DND-41 (cell line): ENCODE measurements at regions not wholly inside any gene's neighbourhood (a gene's known extent, or its start where the extent isn't known, plus 50 kb on each side); places are given as distances from the start of the nearest gene placed in this dataset.

Experiments used
- ATAC-seq: fragments of 200-7000 bp; cut with Tn5 transposase; 3 replicates; pipeline ENCODE4 v1.9.1; 2021; ENCODE audit warnings: low read depth; ENCODE audit not compliant: insufficient read depth
- DNase-seq: peaks from one replicate; pipeline ENCODE4 v3.0.0-alpha.2; 2020
- H2AFZ ChIP-seq: 2 replicates; pipeline ENCODE4 v1.6.0; 2012; ENCODE audit warnings: low read depth, low read length
- H3K27ac ChIP-seq: 2 replicates; pipeline ENCODE4 v1.5.1; 2012; ENCODE audit warnings: low read length, inconsistent platforms
- H3K27me3 ChIP-seq: fragments of 200-600 bp; sonication (generic); 2 replicates; pipeline ENCODE4 v1.6.0; 2012; ENCODE audit warnings: low read length, mild to moderate bottlenecking, inconsistent platforms; ENCODE audit not compliant: insufficient read depth, poor library complexity
- H3K36me3 ChIP-seq: 2 replicates; pipeline ENCODE4 v1.5.1; 2012; ENCODE audit warnings: low read length, inconsistent platforms; ENCODE audit not compliant: insufficient read depth
- H3K4me1 ChIP-seq: 2 replicates; pipeline ENCODE4 v1.5.1; 2012; ENCODE audit warnings: mild to moderate bottlenecking, low read length; ENCODE audit not compliant: insufficient read depth
- H3K4me2 ChIP-seq: 2 replicates; pipeline ENCODE4 v1.6.0; 2012; ENCODE audit warnings: mild to moderate bottlenecking, moderate library complexity, low read length, inconsistent platforms; ENCODE audit not compliant: insufficient read depth
- H3K4me3 ChIP-seq, 2 experiments: fragments of 200-600 bp in 1 of 2; shearing (Covaris generic) in 1 of 2; 2 replicates each; pipeline ENCODE4 v1.5.1; 2012 to 2016; ENCODE audit warnings: inconsistent platforms in 2 of 2, low read length in 2 of 2, mild to moderate bottlenecking in 2 of 2, low read depth in 1 of 2, moderate library complexity in 1 of 2
- H3K79me2 ChIP-seq: 2 replicates; pipeline ENCODE4 v1.6.0; 2012; ENCODE audit warnings: low read length, inconsistent platforms; ENCODE audit not compliant: insufficient read depth
- H3K9ac ChIP-seq: 2 replicates; pipeline ENCODE4 v1.6.0; 2012; ENCODE audit warnings: low read depth, mild to moderate bottlenecking, inconsistent platforms, low read length, moderate library complexity
- H3K9me3 ChIP-seq: 2 replicates; pipeline ENCODE4 v1.5.1; 2012; ENCODE audit warnings: low read length, moderate library complexity, mild to moderate bottlenecking, inconsistent platforms; ENCODE audit not compliant: insufficient read depth, severe bottlenecking
- H4K20me1 ChIP-seq: 2 replicates; pipeline ENCODE4 v1.6.0; 2012; ENCODE audit warnings: low read length; ENCODE audit not compliant: insufficient read depth
- EZH2 ChIP-seq: IDR thresholded peaks from 3 replicates; pipeline ENCODE4 v1.6.1; 2012; ENCODE audit warnings: borderline replicate concordance, low read depth, mild to moderate bottlenecking, moderate library complexity, low read length, inconsistent platforms; ENCODE audit not compliant: severe bottlenecking
- TF ChIP-seq, protein P1 (sequence below): IDR thresholded peaks from 2 replicates; pipeline ENCODE4 v1.5.1; 2012; ENCODE audit warnings: borderline replicate concordance, low read length, moderate library complexity, mild to moderate bottlenecking; ENCODE audit not compliant: poor library complexity, severe bottlenecking; ENCODE audit errors: extremely low read depth

DNA sequence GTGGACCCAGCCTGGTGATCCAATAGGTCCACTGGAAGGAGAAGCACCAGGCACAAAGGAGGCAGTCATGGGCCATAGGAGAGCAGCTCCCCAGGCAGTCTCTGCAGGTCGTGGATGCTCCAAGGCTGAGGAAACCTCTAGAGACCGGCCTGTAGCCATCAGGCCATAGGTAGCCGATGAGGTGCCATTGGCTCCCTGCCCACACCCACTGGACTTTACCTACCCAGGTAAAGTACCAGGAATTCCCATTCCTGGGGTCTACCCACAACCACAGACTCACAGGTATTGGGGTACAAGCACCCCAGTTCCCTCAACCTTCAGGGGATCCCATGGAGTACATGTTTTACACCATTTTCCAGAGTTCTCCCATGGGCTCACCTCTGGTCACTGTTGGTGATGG lies 188.0 kb upstream of the TCERG1L start:
- Histone ChIP-seq H3K79me2 (no peaks in the 10 kb centered on the region), H2AFZ (no peak overlapping the region), H3K27ac (no peak overlapping the region), H3K9ac (no peak overlapping the region), H3K4me2 (no peak overlapping the region), H3K4me3 (no peak overlapping the region), H4K20me1 (no peaks in the 10 kb centered on the region), H3K4me1 (no peaks in the 10 kb centered on the region), H3K36me3 (no peaks in the 10 kb centered on the region), H3K9me3 (peaks cover 22% of the 10 kb centered on the region), H3K27me3 (no peaks in the 10 kb centered on the region)
- no peak for ATAC-seq
- no peak for DNase-seq
- TF ChIP-seq, protein P1, sequence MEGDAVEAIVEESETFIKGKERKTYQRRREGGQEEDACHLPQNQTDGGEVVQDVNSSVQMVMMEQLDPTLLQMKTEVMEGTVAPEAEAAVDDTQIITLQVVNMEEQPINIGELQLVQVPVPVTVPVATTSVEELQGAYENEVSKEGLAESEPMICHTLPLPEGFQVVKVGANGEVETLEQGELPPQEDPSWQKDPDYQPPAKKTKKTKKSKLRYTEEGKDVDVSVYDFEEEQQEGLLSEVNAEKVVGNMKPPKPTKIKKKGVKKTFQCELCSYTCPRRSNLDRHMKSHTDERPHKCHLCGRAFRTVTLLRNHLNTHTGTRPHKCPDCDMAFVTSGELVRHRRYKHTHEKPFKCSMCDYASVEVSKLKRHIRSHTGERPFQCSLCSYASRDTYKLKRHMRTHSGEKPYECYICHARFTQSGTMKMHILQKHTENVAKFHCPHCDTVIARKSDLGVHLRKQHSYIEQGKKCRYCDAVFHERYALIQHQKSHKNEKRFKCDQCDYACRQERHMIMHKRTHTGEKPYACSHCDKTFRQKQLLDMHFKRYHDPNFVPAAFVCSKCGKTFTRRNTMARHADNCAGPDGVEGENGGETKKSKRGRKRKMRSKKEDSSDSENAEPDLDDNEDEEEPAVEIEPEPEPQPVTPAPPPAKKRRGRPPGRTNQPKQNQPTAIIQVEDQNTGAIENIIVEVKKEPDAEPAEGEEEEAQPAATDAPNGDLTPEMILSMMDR, result no peak
- TF ChIP-seq EZH2, result no peak

DNA sequence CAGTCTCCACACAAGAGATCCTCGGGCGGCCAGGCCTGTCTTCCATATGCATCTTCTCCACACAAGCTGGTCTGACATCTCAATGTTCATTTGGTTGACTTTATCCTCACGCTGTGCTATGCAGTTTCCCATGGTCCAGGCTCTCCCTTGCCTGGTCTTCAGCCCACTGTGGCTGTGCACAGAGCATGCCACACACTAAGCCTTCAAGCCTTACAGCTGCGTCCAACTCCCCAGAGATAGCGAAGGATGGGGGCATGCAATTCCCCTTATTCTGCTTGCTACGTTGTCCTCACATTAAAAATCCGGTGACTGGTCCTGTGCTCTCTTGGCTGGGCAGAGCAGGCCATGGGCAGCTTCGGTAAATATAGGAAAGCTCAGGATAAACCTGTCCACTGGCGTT lies 188.7 kb upstream of the TCERG1L start:
- no peak for ATAC-seq
- no peaks in the 10 kb centered on the region for H3K4me1 ChIP-seq
- no peaks in the 10 kb centered on the region for H3K79me2 ChIP-seq
- H3K4me3 ChIP-seq, result no peak overlapping the region
- H4K20me1 ChIP-seq, result no peaks in the 10 kb centered on the region
- H3K27ac ChIP-seq, result no peak overlapping the region
- H3K9ac ChIP-seq, result no peak overlapping the region
- no peaks in the 10 kb centered on the region for H3K27me3 ChIP-seq
- TF ChIP-seq, protein P1, result no peak
- no peak for TF ChIP-seq EZH2
- no peak for DNase-seq
- H3K36me3 ChIP-seq, result no peaks in the 10 kb centered on the region
- H2AFZ ChIP-seq, result no peak overlapping the region
- no peak overlapping the region for H3K4me2 ChIP-seq
- H3K9me3 ChIP-seq, result peaks cover 22% of the 10 kb centered on the region

DNA sequence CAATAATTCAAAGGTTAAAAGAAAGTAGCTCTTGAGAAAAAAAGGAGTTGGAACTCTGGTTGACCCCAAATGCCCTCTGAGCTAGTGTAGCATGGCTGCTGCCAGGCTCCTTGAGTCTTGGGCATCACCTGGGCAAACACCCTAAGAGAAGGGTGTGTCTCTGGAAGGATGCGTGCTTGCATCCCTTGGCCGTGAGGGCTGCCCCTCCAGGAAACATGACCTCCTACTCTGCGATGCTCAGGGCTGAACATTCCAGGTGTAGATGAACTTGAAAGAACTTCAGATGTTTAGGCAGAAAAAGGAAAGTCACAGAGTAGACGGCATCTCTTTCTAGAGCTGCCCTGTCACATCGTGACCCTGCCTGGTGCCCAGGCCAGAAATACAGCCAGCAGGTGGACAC lies 189.4 kb upstream of the TCERG1L start:
- H3K4me1 ChIP-seq, result no peaks in the 10 kb centered on the region
- H3K27me3 ChIP-seq, result no peaks in the 10 kb centered on the region
- DNase-seq, result no peak
- no peak overlapping the region for H3K4me3 ChIP-seq
- peaks cover 22% of the 10 kb centered on the region for H3K9me3 ChIP-seq
- H4K20me1 ChIP-seq, result no peaks in the 10 kb centered on the region
- no peaks in the 10 kb centered on the region for H3K36me3 ChIP-seq
- H3K79me2 ChIP-seq, result no peaks in the 10 kb centered on the region
- H3K4me2 ChIP-seq, result no peak overlapping the region
- H3K9ac ChIP-seq, result no peak overlapping the region
- no peak overlapping the region for H3K27ac ChIP-seq
- no peak for ATAC-seq
- TF ChIP-seq EZH2, result no peak
- TF ChIP-seq, protein P1, result no peak
- no peak overlapping the region for H2AFZ ChIP-seq

DNA sequence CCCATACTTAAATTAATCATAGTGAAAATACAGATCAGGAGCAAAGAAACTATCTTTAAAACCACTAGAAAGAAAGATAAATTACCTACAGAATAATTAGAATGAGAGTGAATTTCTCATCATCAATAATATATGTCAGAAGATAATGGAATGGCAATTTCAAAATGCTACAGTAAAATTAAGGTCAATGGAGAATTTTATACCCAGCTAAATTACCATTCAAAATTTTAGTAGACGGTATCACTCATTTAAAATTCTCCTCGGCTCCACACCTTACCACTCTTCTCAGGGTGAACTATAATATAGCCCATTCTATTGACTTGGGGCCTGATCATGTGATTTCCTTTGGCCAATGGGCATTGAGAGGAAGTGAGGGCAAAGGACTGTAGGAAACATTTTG lies 192.5 kb upstream of the TCERG1L start:
- H3K4me3 ChIP-seq, result no peak overlapping the region
- no peaks in the 10 kb centered on the region for H3K36me3 ChIP-seq
- ATAC-seq (no peak), DNase-seq (no peak)
- H3K79me2 ChIP-seq, result no peaks in the 10 kb centered on the region
- TF ChIP-seq EZH2, result no peak
- TF ChIP-seq, protein P1, result no peak
- H3K9me3 ChIP-seq, result peaks cover 22% of the 10 kb centered on the region
- no peaks in the 10 kb centered on the region for H3K4me1 ChIP-seq
- H2AFZ ChIP-seq, result no peak overlapping the region
- H3K27me3 ChIP-seq, result no peaks in the 10 kb centered on the region
- no peaks in the 10 kb centered on the region for H4K20me1 ChIP-seq
- no peak overlapping the region for H3K9ac ChIP-seq
- H3K4me2 ChIP-seq, result no peak overlapping the region
- H3K27ac ChIP-seq, result no peak overlapping the region
